Ecto neural progenitor cell (in vitro differentiated cells): ENCODE measurements at regions not wholly inside any gene's neighbourhood (a gene's known extent, or its start where the extent isn't known, plus 50 kb on each side); places are given as distances from the start of the nearest gene placed in this dataset.

Experiments used
- DNase-seq: peaks from one replicate; pipeline ENCODE4 v3.0.0-alpha.2; 2018; ENCODE audit warnings: low spot score

DNA sequence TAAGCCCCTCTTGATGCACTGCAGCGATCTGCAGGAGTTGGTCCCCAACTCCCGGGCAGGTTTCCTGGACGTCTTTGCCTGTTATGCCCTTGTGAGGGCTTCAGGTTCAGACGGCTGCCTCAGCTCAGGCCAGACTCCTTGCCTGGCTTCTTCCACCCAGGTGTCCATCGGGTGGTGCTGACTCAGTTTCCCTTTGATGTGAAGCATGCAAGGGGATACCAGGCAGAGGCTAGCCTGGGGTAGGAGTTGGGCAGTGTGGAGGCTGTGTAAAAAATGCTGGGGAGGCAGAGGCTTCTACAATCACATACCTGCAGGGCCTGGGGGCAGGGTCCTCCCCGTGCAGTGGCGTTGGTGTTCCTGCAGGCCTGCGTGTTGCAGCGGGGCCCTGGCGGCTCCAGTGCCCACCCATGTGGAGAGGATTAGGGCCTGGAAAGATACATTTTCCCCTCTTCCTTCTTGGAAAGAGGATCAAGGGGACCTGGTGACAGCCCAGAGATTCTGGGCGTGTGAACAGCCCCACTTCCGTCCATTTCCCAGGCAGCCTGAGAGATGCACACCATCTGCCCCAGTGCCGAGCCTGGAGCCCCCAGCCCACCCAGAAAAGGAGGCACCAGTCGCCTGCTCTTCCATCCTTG, 338.3 kb downstream of the DYSF start:
- no peak for DNase-seq

DNA sequence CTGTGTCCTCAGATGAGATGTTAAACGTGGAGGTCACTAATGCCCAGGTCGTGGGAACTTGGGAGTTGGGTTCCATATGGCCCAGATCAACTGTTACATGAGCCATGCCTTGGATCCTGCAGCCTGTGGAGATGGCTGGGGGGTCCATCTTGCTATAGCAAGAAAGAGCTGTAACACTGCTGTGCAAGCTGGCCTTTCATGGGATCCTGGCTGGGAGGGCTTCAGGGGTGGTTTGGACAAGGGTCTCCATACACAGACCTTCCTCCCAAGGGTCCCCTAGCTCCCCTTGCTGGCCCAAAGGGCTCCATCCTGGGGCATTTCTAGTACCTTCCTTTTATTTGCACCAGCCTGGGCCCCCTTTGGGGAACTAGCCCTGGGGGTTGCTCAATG, 337.7 kb downstream of the DYSF start:
- no peak for DNase-seq

GRCh38 chr2:71790226-71791060, 337.1 kb downstream of the DYSF start:
- no peak for DNase-seq

GRCh38 chr2:71789556-71790204, 336.3 kb downstream of the DYSF start:
- DNase-seq, result peak; percentile 20

DNA sequence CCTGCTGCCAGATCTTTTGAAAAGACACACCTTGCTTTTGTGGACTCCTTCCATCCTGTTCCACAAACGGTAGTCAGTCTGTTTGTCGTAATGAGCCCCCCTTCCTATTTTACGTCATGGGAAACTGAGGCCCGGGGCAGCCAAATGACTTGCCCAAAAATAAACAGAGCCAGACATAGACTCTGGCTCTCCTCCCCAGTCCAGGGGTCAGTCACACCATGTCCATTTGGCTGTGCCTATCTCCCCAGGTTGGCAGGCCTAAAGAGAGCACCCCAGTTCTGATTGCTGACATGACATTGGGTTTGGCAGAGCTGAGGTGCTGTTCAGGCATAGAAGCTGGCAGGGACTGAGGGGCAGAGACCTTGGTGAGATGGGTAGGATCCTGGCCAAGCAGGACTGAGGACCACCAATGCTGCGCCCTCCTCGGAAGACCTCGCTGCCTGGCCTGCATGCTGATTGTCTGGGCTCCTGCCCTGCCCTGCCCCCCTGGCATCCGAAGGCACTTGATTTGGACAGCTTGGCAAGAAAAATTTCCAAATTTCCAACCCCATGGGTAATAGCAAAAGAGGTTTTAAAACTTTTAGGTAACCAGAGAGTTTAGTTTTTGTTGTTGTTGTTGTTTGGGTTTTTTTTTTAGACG, 335.4 kb downstream of the DYSF start:
- peak; percentile 18 for DNase-seq

GRCh38 chr2:71788186-71788525, 334.8 kb downstream of the DYSF start:
- peak; percentile 36 for DNase-seq

DNA sequence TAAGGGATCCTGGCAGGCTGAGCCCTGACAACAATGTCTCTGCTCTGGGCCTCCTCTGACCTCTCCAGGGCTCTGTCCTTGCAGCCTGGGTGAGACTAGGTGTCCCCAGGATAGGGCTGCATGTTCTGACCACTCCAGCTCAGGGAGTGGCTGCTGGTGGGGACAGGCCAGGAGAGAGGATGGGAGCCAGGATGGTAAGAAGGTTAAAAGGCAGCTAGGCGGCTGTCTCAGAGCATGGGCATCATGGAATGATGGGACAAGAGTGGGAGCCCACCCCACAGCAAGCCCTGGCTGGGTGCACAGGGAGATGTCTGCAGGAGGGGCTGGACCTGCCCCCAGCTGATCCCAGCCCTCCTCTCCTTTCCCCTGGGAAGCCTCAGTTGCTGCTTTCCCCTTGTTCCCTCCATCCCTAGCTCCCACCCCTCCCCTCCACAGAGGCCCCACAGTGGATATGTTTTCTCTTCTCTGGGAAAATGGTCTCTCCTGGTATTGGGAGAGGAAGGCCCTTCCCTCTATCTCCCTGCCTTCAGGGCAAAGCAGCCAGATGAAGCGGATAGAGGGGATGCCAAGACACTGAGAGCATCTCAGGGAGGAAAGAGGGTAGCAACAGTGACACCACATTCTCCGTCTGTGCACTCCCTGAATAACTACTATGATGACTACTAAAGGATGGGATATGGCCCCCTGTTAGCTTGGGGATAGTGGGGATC, 334.3 kb downstream of the DYSF start:
- peak; percentile 17 for DNase-seq

GRCh38 chr2:71787108-71787415, 333.7 kb downstream of the DYSF start:
- peak; percentile 38 for DNase-seq

- DNase-seq, result peak; percentile 29
Measured at GRCh38 chr2:71786291-71787107, 333.1 kb downstream of the DYSF start.

DNA sequence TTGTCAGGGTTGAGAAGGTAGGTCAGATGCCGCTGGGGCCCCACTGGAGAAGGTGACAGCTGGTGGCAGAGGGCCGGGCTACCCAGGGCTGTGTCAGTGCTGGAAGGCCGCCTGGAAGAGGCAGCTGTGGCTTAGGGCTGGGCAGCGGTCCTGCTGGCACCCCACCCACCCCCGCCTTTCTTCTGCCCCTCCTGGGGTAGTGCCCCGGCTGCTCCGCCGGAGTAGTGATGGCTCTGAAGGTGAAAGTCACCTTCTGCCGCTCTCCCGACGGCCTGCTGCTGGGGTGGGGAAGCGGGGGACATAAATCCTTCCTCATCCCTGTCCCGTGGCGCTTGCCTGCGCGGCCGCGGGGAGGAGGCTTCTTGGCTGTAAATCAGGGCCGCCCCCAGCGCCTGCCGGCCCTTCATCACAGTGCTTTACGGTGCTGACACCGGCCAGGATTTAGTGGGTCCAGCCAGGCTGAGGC, 332.2 kb downstream of the DYSF start:
- DNase-seq, result peak; percentile 34

GRCh38 chr2:71784734-71785511, 331.6 kb downstream of the DYSF start:
- DNase-seq, result peak; percentile 29

DNA sequence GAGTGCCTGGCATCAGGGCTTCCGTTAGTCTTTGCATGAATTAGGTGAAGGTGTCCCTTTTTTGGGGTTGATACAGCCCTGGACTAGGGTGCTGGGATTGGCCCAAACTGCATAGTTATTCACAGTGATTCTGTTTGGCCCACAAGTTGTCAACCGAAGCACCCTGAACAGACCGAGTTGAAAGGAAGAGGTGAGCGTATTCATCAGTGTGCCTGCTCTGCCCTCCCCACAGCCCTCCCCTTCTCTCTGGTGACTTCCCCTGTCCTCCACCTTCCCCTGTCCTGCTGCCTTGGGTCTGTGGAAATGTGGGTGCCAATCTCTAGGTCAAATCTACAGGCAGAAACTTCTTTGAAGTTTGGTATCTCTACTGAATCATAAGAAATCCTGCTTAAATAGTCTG, 330.5 kb downstream of the DYSF start:
- peak; percentile 22 for DNase-seq

DNA sequence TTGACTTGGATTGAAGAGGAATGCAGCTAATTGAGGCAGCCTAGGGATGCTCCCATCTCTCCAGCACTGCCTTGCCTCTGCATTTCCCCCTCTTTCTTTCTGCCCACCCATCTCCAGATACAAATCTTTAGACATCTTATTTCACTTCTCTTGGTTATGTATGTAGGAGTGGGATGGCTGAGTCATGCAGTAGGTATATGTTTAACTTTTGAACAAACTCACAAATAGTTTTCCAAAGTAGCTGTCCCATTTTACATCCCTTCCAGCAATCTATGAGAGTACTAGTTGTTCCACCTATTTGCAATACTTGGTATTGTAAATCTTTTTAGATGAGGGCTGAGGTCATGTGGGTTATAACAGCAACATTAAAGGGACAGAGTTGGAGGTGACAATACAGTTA, 329.9 kb downstream of the DYSF start:
- DNase-seq, result no peak

DNA sequence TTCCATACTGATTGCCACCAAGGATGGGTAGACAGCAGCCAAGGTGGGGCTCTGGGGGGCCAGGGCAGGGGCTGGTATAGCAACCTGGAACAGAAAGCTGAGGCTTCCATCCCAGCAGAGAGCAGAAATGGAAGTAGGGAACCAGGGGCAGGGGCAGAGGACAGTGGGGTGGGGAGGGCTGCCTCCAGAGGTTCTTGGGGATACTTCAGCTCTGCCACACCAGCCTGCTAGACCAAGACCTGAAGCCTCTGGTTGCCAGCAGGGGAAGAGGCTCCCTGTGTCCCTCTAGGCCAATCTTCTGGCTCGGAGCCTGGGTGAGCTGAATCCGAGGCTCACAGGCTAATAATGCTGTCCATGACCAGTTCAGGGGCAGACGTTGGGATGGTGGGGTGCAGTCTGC, 329.0 kb downstream of the DYSF start:
- no peak for DNase-seq

DNA sequence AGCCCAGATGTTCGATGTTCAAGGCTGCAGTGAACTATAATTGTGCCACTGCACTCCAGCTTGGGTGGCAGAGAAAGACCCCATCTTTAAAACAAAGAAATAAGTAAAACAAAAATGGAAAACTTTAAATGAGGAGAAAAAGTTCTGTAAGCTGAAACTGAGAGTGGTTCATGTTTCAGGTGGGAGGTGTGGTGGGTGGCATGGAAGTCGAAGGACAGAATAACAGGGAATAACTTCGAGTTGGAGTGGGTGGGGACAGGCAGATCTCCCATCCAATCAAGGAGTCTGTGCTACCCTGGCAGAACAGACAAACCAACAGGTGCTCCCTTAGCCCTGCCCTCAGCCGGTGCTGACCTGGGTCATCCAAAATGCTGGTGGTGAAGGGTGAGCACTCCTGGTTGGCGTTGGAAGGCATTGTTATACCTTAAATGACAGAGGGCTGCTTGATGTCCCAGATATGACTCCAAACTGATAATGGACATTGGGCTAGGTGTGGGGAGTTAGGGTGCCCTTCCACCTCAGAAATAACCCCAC, 328.4 kb downstream of the DYSF start:
- peak; percentile 26 for DNase-seq

DNA sequence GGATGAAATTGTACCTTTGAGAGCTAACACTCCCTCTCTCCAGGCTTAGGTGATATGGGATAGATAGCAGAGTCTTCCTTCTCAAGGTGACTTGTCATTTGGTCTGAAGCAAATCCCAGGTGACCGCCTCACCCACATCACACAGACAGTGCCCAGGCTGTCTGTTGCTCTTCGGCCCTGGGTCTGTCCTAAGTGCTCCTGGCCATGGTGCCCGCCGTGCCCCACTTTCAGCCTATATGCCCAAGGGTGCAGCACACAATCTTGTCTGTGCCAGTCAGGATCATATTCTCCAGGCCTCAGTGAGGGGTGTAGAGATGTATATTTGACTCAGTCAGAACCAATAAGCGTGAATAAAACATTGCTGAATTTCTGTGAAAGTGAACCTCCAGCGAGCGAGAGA, 326.8 kb downstream of the DYSF start:
- DNase-seq, result no peak

GRCh38 chr2:71779774-71780105, 326.4 kb downstream of the DYSF start:
- DNase-seq, result no peak

- no peak for DNase-seq
Measured at GRCh38 chr2:71778936-71779773, 325.8 kb downstream of the DYSF start.

- DNase-seq, result no peak
Measured at GRCh38 chr2:71778514-71778913, 325.2 kb downstream of the DYSF start.
